ENCODE measurements at regions not wholly inside any gene's neighbourhood (a gene's known extent, or its start where the extent isn't known, plus 50 kb on each side); places are given as distances from the start of the nearest gene placed in this dataset.
"Not testable (repeated sequence)": the region's sequence is repeated elsewhere in the genome, so short reads cannot be mapped to it uniquely, and the experiment has no call there.

- Mint-ChIP-seq H3K27me3 (ENCODE audit: low read depth) (peaks cover 6% of the 10 kb centered on the region), H3K4me3 (ENCODE audit: unreplicated experiment) (no peak overlapping the region), H3K4me1 (ENCODE audit: low read depth) (no peaks in the 10 kb centered on the region), H3K9me3 (ENCODE audit: low read depth) (no peaks in the 10 kb centered on the region), H3K27ac (ENCODE audit: unreplicated experiment) (no peak overlapping the region), H3K36me3 (ENCODE audit: low read depth) (no peaks in the 10 kb centered on the region)
- no peak for DNase-seq (ENCODE audit: low spot score)
- no peak for TF ChIP-seq CTCF (IDR thresholded peaks at IDR 0.05)
Measured at GRCh38 chr10:23978317-23978716, 230.6 kb upstream of the KIAA1217 start.

- H3K36me3 Mint-ChIP-seq (ENCODE audit: low read depth) = no peaks in the 10 kb centered on the region
Measured at GRCh38 chr10:23980094-23980493, 228.8 kb upstream of the KIAA1217 start.

DNA sequence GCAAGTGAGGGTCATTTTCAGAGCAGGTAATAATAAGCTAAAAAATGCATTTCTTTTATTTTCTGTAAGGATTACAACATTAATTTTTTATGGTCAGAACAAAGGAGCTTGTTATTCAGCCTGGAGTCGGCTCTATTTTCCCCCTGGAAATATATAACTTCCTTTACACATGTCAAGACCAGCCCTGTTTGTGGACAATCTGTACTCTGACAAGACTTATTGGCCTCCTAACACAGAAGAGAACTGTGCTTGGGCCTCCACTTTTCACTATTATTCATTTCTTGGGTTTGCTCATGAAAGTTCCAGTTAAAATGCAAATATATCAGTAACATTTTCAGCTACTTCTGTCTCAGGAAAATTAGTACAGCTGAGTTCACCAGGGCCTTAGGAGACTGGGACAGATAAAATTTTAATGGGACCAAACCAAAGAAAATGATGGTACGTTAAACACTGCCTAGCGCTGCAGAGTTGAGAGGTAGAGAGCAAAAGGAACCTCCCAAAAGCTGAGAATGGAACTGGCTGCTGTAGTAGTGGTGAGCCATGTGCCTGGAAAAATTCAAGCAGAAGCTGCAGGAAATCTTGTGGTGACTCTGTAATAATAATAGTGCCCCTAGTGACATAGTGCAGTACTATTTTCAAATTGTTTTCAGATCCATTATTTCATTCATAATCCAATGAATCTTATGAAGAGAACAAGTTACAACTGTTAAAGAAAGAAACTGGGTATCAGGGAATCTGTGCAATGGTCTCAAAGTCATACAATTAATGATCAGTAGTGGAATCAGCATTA lies 227.2 kb upstream of the KIAA1217 start:
- Mint-ChIP-seq H3K27ac (ENCODE audit: unreplicated experiment) (no peak overlapping the region), H3K9me3 (ENCODE audit: low read depth) (no peaks in the 10 kb centered on the region), H3K4me1 (ENCODE audit: low read depth) (no peaks in the 10 kb centered on the region), H3K36me3 (ENCODE audit: low read depth) (no peaks in the 10 kb centered on the region), H3K27me3 (ENCODE audit: low read depth) (peaks cover 8% of the 10 kb centered on the region), H3K4me3 (ENCODE audit: unreplicated experiment) (no peak overlapping the region)
- TF ChIP-seq CTCF (IDR thresholded peaks at IDR 0.05) = peak; percentile 22
- DNase-seq (ENCODE audit: low spot score) = no peak

More at GRCh38 chr10:23980094-23980493, 228.8 kb upstream of the KIAA1217 start:
- no peak for DNase-seq (ENCODE audit: low spot score)
- peaks cover 7% of the 10 kb centered on the region for H3K27me3 Mint-ChIP-seq (ENCODE audit: low read depth)
- no peaks in the 10 kb centered on the region for H3K4me1 Mint-ChIP-seq (ENCODE audit: low read depth)
- no peak overlapping the region for H3K27ac Mint-ChIP-seq (ENCODE audit: unreplicated experiment)
- H3K4me3 Mint-ChIP-seq (ENCODE audit: unreplicated experiment) = no peak overlapping the region
- H3K9me3 Mint-ChIP-seq (ENCODE audit: low read depth) = no peaks in the 10 kb centered on the region
- no peak for TF ChIP-seq CTCF (IDR thresholded peaks at IDR 0.05)

- not testable (repeated sequence) for DNase-seq (ENCODE audit: low spot score); H3K4me3 Mint-ChIP-seq (ENCODE audit: unreplicated experiment); H3K4me1 Mint-ChIP-seq (ENCODE audit: low read depth); H3K27ac Mint-ChIP-seq (ENCODE audit: unreplicated experiment); H3K27me3 Mint-ChIP-seq (ENCODE audit: low read depth); H3K9me3 Mint-ChIP-seq (ENCODE audit: low read depth); H3K36me3 Mint-ChIP-seq (ENCODE audit: low read depth)
Measured at GRCh38 chr10:23984405-23984804, 224.5 kb upstream of the KIAA1217 start.

- no peak for DNase-seq (ENCODE audit: low spot score)
- Mint-ChIP-seq H3K9me3 (ENCODE audit: low read depth) (no peaks in the 10 kb centered on the region), H3K27me3 (ENCODE audit: low read depth) (peaks cover 4% of the 10 kb centered on the region), H3K4me3 (ENCODE audit: unreplicated experiment) (no peak overlapping the region), H3K27ac (ENCODE audit: unreplicated experiment) (no peak overlapping the region), H3K36me3 (ENCODE audit: low read depth) (no peaks in the 10 kb centered on the region), H3K4me1 (ENCODE audit: low read depth) (no peaks in the 10 kb centered on the region)
- TF ChIP-seq CTCF (IDR thresholded peaks at IDR 0.05) = no peak
Measured at GRCh38 chr10:23988006-23988405, 220.9 kb upstream of the KIAA1217 start.
